ENCODE measurements at regions not wholly inside any gene's neighbourhood (a gene's known extent, or its start where the extent isn't known, plus 50 kb on each side); places are given as distances from the start of the nearest gene placed in this dataset.

DNA sequence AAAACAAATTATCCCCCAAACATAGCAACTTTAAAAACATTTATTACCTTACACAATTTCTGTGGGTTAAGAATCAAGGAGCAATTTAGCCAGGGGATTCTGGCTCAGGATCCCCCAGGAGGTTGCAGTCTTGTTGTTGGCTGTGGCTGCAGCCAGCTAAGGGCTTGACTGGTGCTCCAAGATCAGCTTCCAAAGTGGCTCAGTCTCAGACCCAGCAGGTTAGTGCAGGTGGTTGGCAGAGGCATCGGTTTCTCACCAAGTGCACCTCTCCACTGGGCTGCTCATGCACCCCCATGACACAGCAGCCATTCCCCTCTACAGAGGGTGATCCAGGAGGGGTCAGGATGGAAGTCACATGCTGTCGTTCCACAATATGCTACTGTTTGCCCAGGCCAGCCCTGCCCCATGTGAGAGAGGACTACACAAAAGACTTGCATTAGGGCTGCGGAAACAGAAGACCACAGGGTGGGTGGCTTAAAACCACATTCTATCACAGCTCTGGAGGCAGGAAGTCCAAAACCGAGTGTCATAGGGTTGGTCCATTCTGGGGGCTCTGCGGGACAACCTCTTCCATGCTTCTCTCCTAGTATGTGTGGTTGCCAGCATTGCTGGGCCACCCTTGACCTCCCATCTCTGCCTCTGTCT, 125.8 kb downstream of the C6orf118 start:
- Histone ChIP-seq H3K79me2 (ENCODE audit: insufficient read depth, low read depth) (no peaks in the 10 kb centered on the region), H3K27me3 (ENCODE audit: insufficient read depth, low read depth) (no peaks in the 10 kb centered on the region), H2AFZ (ENCODE audit: low read depth) (no peak overlapping the region), H3K4me1 (ENCODE audit: low read depth, poor library complexity, severe bottlenecking) (no peaks in the 10 kb centered on the region), H3K27ac (no peak overlapping the region), H4K20me1 (ENCODE audit: insufficient read depth) (no peaks in the 10 kb centered on the region), H3K9ac (no peak overlapping the region), H3K36me3 (ENCODE audit: insufficient read depth) (no peaks in the 10 kb centered on the region), H3K4me3 (IDR thresholded peaks at IDR 0.05; ENCODE audit: insufficient read depth, low read depth, low read length) (no peak overlapping the region), H3K4me2 (no peak overlapping the region)
- TF ChIP-seq, protein P1, sequence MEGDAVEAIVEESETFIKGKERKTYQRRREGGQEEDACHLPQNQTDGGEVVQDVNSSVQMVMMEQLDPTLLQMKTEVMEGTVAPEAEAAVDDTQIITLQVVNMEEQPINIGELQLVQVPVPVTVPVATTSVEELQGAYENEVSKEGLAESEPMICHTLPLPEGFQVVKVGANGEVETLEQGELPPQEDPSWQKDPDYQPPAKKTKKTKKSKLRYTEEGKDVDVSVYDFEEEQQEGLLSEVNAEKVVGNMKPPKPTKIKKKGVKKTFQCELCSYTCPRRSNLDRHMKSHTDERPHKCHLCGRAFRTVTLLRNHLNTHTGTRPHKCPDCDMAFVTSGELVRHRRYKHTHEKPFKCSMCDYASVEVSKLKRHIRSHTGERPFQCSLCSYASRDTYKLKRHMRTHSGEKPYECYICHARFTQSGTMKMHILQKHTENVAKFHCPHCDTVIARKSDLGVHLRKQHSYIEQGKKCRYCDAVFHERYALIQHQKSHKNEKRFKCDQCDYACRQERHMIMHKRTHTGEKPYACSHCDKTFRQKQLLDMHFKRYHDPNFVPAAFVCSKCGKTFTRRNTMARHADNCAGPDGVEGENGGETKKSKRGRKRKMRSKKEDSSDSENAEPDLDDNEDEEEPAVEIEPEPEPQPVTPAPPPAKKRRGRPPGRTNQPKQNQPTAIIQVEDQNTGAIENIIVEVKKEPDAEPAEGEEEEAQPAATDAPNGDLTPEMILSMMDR (conservative IDR thresholded peaks at IDR 0.05; ENCODE audit: low read depth, low read length), result no peak

DNA sequence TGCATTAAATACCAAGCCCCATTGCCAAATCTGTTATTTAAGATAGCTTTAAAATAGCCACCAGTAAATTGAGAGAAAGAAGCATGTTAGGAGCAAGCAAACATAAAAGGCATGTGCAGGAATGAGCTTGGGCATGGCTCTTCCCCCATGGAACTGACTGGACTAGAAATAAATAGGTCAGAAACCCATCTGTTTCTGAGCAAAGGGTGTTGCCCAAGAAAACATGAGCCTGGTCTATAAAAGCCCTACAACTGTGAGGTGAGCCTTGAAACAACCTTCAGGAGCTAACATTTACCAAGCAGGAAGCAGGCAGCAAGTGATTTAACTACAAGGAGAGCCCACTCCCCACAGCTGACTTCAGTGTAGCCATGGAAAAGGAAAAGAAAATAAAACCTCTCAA, 126.3 kb downstream of the C6orf118 start:
- H3K9ac ChIP-seq, result no peak overlapping the region
- TF ChIP-seq, protein P1 (conservative IDR thresholded peaks at IDR 0.05; ENCODE audit: low read depth, low read length), result no peak
- no peak overlapping the region for H3K4me2 ChIP-seq
- H3K4me3 ChIP-seq (IDR thresholded peaks at IDR 0.05; ENCODE audit: insufficient read depth, low read depth, low read length), result no peak overlapping the region
- H3K36me3 ChIP-seq (ENCODE audit: insufficient read depth), result no peaks in the 10 kb centered on the region
- no peaks in the 10 kb centered on the region for H3K27me3 ChIP-seq (ENCODE audit: insufficient read depth, low read depth)
- H4K20me1 ChIP-seq (ENCODE audit: insufficient read depth), result no peaks in the 10 kb centered on the region
- H3K27ac ChIP-seq, result no peak overlapping the region
- H2AFZ ChIP-seq (ENCODE audit: low read depth), result no peak overlapping the region
- no peaks in the 10 kb centered on the region for H3K4me1 ChIP-seq (ENCODE audit: low read depth, poor library complexity, severe bottlenecking)
- no peaks in the 10 kb centered on the region for H3K79me2 ChIP-seq (ENCODE audit: insufficient read depth, low read depth)

DNA sequence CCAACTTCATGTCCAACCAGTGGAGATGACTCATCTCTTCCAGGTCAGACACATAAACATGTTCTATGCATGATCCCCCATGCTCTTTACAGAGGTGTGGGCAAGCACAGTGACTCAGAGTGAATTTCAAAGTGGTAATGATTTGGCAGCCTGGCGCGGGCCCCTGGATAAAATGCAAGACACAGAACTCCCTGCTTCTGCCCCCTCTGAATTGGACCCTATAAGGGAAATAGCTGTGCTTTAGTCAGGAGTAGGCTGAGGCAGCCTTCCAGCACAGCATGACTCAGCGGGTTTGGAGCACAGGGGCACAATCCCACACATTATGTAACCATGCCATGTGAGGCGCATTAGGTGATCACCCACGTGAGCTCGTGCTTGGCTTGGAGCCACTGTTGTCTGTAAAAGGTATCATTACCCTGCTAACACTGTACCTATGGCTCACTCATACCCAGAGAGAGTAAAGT, 127.4 kb downstream of the C6orf118 start:
- Histone ChIP-seq H3K36me3 (ENCODE audit: insufficient read depth) (no peaks in the 10 kb centered on the region), H4K20me1 (ENCODE audit: insufficient read depth) (no peaks in the 10 kb centered on the region), H3K9ac (no peak overlapping the region), H3K4me2 (no peak overlapping the region), H3K27ac (no peak overlapping the region), H3K79me2 (ENCODE audit: insufficient read depth, low read depth) (no peaks in the 10 kb centered on the region), H3K4me1 (ENCODE audit: low read depth, poor library complexity, severe bottlenecking) (no peaks in the 10 kb centered on the region), H2AFZ (ENCODE audit: low read depth) (no peak overlapping the region), H3K27me3 (ENCODE audit: insufficient read depth, low read depth) (no peaks in the 10 kb centered on the region), H3K4me3 (IDR thresholded peaks at IDR 0.05; ENCODE audit: insufficient read depth, low read depth, low read length) (no peak overlapping the region)
- TF ChIP-seq, protein P1 (conservative IDR thresholded peaks at IDR 0.05; ENCODE audit: low read depth, low read length), result no peak

DNA sequence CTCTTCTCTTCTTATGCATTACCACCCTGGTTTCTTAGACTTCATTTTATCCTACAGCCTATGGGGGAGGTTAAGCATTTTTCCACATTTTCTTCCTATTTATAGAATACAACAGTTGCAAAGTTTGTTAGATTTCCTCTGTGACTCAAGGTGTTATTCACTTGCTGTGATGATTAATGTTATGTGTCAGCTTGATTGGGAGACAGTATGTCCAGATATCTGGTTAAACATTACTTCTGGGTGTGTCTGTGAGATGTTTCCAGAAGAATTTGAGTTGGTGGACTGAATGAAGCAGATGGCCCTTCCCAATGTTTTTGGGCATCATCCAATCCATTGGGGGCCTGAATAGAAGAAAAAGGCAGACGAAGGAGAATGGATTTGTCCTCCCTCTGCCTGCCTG, 131.3 kb downstream of the C6orf118 start:
- Histone ChIP-seq H3K4me3 (IDR thresholded peaks at IDR 0.05; ENCODE audit: insufficient read depth, low read depth, low read length) (no peak overlapping the region), H3K36me3 (ENCODE audit: insufficient read depth) (no peaks in the 10 kb centered on the region), H4K20me1 (ENCODE audit: insufficient read depth) (no peaks in the 10 kb centered on the region), H3K27ac (no peak overlapping the region), H3K4me1 (ENCODE audit: low read depth, poor library complexity, severe bottlenecking) (no peaks in the 10 kb centered on the region), H3K4me2 (no peak overlapping the region), H2AFZ (ENCODE audit: low read depth) (no peak overlapping the region), H3K27me3 (ENCODE audit: insufficient read depth, low read depth) (no peaks in the 10 kb centered on the region), H3K79me2 (ENCODE audit: insufficient read depth, low read depth) (no peaks in the 10 kb centered on the region), H3K9ac (no peak overlapping the region)
- TF ChIP-seq, protein P1 (conservative IDR thresholded peaks at IDR 0.05; ENCODE audit: low read depth, low read length), result no peak
